HepG2 (cell line): ENCODE measurements at regions not wholly inside any gene's neighbourhood (a gene's known extent, or its start where the extent isn't known, plus 50 kb on each side); places are given as distances from the start of the nearest gene placed in this dataset.

Experiments
- ATAC-seq: fragments of 200-7000 bp; cut with Tn5 transposase; 3 replicates; pipeline ENCODE4 v1.9.1; 2020; ENCODE audit warnings: mild to moderate bottlenecking, moderate library complexity
- BruUV-seq: library from RNA; stranded (reverse); fragments of 400-500 nt; replicated peaks from 2 replicates; lab custom pipeline; 2021; lab: Mats Ljungman, UMichigan
- CTCF ChIA-PET: fragments of 300-600 bp; formaldehyde crosslinking; extraction: SDS; loops from one replicate; lab custom pipeline; 2021; ENCODE audit warnings: low total read pairs, inconsistent platforms, low intra/inter-chr PET ratio; lab: Yijun Ruan, JAX
- POLR2A ChIA-PET: fragments of 350-600 bp; sonication (Branson Sonifier 250); formaldehyde crosslinking; loops from one replicate; lab custom pipeline; 2020; ENCODE audit warnings: antibody characterized with exemption, inconsistent platforms; lab: Yijun Ruan, JAX
- DNase-seq: peaks from one replicate; pipeline ENCODE4 v3.0.0-alpha.2; 2015; ENCODE audit warnings: low spot score
- FAIRE-seq: peaks from 3 replicates; lab custom pipeline; 2011; peaks lifted over from hg19 to GRCh38; lab: Jason Lieb, UNC
- H2AFZ ChIP-seq: one replicate; pipeline ENCODE4 v1.6.1; 2011; ENCODE audit warnings: low read length, inconsistent platforms
- H3K27ac ChIP-seq: fragments of 300-600 bp; 3 replicates; pipeline ENCODE4 v1.8.0; 2011; ENCODE audit warnings: mixed run types, mild to moderate bottlenecking, mixed read lengths, low read length, inconsistent platforms; ENCODE audit not compliant: insufficient read depth; ENCODE audit errors: extremely low read length
- H3K27me3 ChIP-seq, 2 experiments: fragments of 200-600 bp in 1 of 2; 2 replicates in 1 of 2; 3 replicates in 1 of 2; pipeline versions ENCODE4 v1.6.0 to v1.8.0; 2011; ENCODE audit warnings: low read length in 2 of 2, mild to moderate bottlenecking in 2 of 2, moderate library complexity in 2 of 2, inconsistent platforms in 1 of 2; ENCODE audit not compliant: insufficient read depth in 2 of 2, control insufficient read depth in 1 of 2
- H3K36me3 ChIP-seq, 2 experiments: fragments of 200-600 bp in 1 of 2; replicated peaks in 1 of 2; 2 replicates in 1 of 2; 3 replicates in 1 of 2; pipeline versions ENCODE4 v1.5.1 to v1.8.0; 2011; ENCODE audit warnings: low read length in 2 of 2, inconsistent platforms in 1 of 2; ENCODE audit not compliant: insufficient read depth in 2 of 2, control insufficient read depth in 1 of 2
- H3K4me1 ChIP-seq: 2 replicates; pipeline ENCODE4 v1.5.1; 2012; ENCODE audit warnings: low read length, inconsistent platforms; ENCODE audit not compliant: insufficient read depth
- H3K4me2 ChIP-seq: 2 replicates; pipeline ENCODE4 v1.6.0; 2011; ENCODE audit warnings: low read depth, low read length, inconsistent platforms
- H3K4me3 ChIP-seq, 3 experiments: fragments of 200-600 bp in 1 of 3; sonication (generic), shearing (Covaris generic) in 1 of 3; replicated peaks in 1 of 3; 2 replicates each; pipeline ENCODE4 v1.5.1; 2011 to 2016; ENCODE audit warnings: low read length in 3 of 3, inconsistent platforms in 2 of 3, low read depth in 2 of 3, mild to moderate bottlenecking in 2 of 3, control low read depth in 1 of 3, mixed read lengths in 1 of 3; ENCODE audit not compliant: insufficient read depth in 1 of 3
- H3K79me2 ChIP-seq: one replicate; pipeline ENCODE4 v1.6.1; 2011; ENCODE audit warnings: low read length, inconsistent platforms; ENCODE audit not compliant: insufficient read depth
- H3K9ac ChIP-seq: 2 replicates; pipeline ENCODE4 v1.6.0; 2011; ENCODE audit warnings: mild to moderate bottlenecking, low read depth, low read length, inconsistent platforms; ENCODE audit not compliant: insufficient read depth
- H3K9me3 ChIP-seq: 2 replicates; pipeline ENCODE4 v1.5.1; 2012; ENCODE audit warnings: mild to moderate bottlenecking, low read length
- H4K20me1 ChIP-seq: 2 replicates; pipeline ENCODE4 v1.6.0; 2011; ENCODE audit warnings: inconsistent platforms, mild to moderate bottlenecking, low read length, moderate library complexity; ENCODE audit not compliant: insufficient read depth
- DZIP1 ChIP-seq: sonication (generic); formaldehyde crosslinking; IDR thresholded peaks from 2 replicates; pipeline ENCODE4 v1.5.0; 2020; ENCODE audit warnings: mild to moderate bottlenecking, missing genetic modification reagents
- HMGA1 ChIP-seq: sonication (generic); formaldehyde crosslinking; conservative IDR thresholded peaks from 2 replicates; pipeline ENCODE4 v1.4.0; 2020; ENCODE audit warnings: missing genetic modification reagents
- HNRNPK ChIP-seq: fragments of 200-400 bp; formaldehyde crosslinking; IDR thresholded peaks from 2 replicates; pipeline ENCODE4 v1.6.1; 2018; ENCODE audit warnings: low read length, low read depth, moderate library complexity, mild to moderate bottlenecking; ENCODE audit not compliant: poor library complexity, severe bottlenecking
- NAIF1 ChIP-seq: sonication (generic); formaldehyde crosslinking; IDR thresholded peaks from 2 replicates; pipeline ENCODE4 v1.5.0; 2020; ENCODE audit warnings: mild to moderate bottlenecking, missing genetic modification reagents, borderline replicate concordance
- SMAD3 ChIP-seq: sonication (generic); formaldehyde crosslinking; IDR thresholded peaks from 2 replicates; pipeline ENCODE4 v1.4.0; 2020; ENCODE audit warnings: missing genetic modification reagents
- ZNF577 ChIP-seq: sonication (generic); formaldehyde crosslinking; IDR thresholded peaks from 2 replicates; pipeline ENCODE4 v1.4.0; 2020; ENCODE audit warnings: mild to moderate bottlenecking, low read depth, missing genetic modification reagents, borderline replicate concordance
- WGBS: methylation state at CpG from one replicate; pipeline ENCODE4 v1.1.6; 2017; ENCODE audit warnings: low lambda C conversion rate; 5-methylcytosine and 5-hydroxymethylcytosine counted together
- in situ Hi-C: cut with HindIII; loops from 2 replicates; pipeline ENCODE4 v1.10.0; 2017; ENCODE audit warnings: low pct_unique_long_range_greater_than_20kb; ENCODE audit not compliant: extremely low pct_ligation_motif_present
- intact Hi-C: fragments of 100-400 bp; cut with micrococcal nuclease; formaldehyde crosslinking; loops from one replicate; pipeline ENCODE4 v1.10.0; 2022; ENCODE audit not compliant: unreplicated experiment

DNA sequence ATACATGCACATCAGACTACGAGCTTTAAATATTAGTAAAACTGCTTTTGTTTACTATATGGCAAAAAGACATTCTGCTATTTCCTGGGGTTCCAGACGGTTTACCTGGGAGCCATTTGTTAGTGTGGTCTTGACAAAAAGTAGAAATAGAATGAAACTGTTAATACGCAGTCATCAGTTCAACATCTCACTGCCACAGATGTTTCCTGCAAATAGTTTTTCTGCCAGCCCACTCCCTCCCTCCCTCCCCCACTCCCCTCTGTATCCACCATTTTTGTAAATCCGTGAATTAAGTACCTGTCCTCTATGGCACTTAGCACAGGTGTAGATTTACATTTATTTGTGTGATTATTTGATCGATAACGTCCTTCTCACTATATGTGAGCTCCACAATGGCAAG is 74.6 kb upstream of the TPK1 start:
- Histone ChIP-seq H3K4me1 (no peaks in the 10 kb centered on the region), H2AFZ (no peak overlapping the region), H3K79me2 (no peaks in the 10 kb centered on the region), H3K9ac (no peak overlapping the region), H3K4me3 (no peak overlapping the region), H3K4me2 (no peak overlapping the region), H3K9me3 (peaks cover 8% of the 10 kb centered on the region), H4K20me1 (no peaks in the 10 kb centered on the region), H3K36me3 (no peaks in the 10 kb centered on the region), H3K27me3 (no peaks in the 10 kb centered on the region), H3K27ac (no peak overlapping the region)
- TF ChIP-seq HNRNPK = peak; percentile 29
- no peak for TF ChIP-seq NAIF1 (CRISPR knock-in tag)
- TF ChIP-seq DZIP1 = no peak
- ATAC-seq = no peak
- intact Hi-C loops = no loop called here
- no TSS peak for BruUV-seq
- DNase-seq = no peak
- in situ Hi-C loops = no loop called here
- FAIRE-seq = no peak
- 44% methylated on average over 6 of the region's 6 CpGs for WGBS
- CTCF ChIA-PET = no interaction called here
- POLR2A ChIA-PET = no interaction called here

- WGBS = 36% methylated on average over 3 of the region's 4 CpGs
- H3K4me1 ChIP-seq = no peaks in the 10 kb centered on the region
- no peaks in the 10 kb centered on the region for H3K36me3 ChIP-seq
- ChIA-PET POLR2A (no interaction called here), CTCF (no interaction called here)
- H4K20me1 ChIP-seq = no peaks in the 10 kb centered on the region
- no peak overlapping the region for H3K27ac ChIP-seq
- H3K4me3 ChIP-seq = no peak overlapping the region
- in situ Hi-C loops = no loop called here
- intact Hi-C loops = no loop called here
- H3K9ac ChIP-seq = no peak overlapping the region
- H3K4me2 ChIP-seq = no peak overlapping the region
- TF ChIP-seq ZNF577 (CRISPR knock-in tag) (no peak), SMAD3 (CRISPR knock-in tag) (no peak), HMGA1 (CRISPR knock-in tag) (no peak)
- H2AFZ ChIP-seq = no peak overlapping the region
- ATAC-seq (no peak; the same call in 2 of the 3 replicates), FAIRE-seq (no peak), DNase-seq (no peak)
- peaks cover 8% of the 10 kb centered on the region for H3K9me3 ChIP-seq
- no TSS peak for BruUV-seq
- no peaks in the 10 kb centered on the region for H3K79me2 ChIP-seq
- H3K27me3 ChIP-seq = no peaks in the 10 kb centered on the region
These were observed 73.2 kb upstream of the TPK1 start for GRCh38 chr7:144908943-144909556.
